ENCODE measurements at regions not wholly inside any gene's neighbourhood (a gene's known extent, or its start where the extent isn't known, plus 50 kb on each side); places are given as distances from the start of the nearest gene placed in this dataset.

DNA sequence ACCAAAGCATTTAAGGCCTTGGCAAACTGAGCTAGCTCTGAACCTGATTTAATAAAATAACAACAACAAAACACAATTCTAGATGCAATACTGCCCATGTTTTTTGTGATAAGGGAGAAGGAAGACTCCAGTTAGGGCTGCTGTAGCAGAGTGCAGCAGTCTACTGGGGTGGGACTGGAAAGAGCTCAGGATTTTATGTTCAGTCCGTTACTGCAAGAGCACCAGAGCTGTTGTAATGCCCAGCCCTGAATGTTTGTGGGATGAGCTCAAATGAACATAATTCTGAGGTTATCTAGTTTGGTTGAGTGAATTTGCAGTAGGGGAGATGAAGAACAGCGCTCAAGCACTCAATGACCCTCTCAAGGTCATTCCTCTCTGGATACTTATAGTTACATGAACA lies 743.8 kb downstream of the FAT4 start:
- DNase-seq, result no peak

DNA sequence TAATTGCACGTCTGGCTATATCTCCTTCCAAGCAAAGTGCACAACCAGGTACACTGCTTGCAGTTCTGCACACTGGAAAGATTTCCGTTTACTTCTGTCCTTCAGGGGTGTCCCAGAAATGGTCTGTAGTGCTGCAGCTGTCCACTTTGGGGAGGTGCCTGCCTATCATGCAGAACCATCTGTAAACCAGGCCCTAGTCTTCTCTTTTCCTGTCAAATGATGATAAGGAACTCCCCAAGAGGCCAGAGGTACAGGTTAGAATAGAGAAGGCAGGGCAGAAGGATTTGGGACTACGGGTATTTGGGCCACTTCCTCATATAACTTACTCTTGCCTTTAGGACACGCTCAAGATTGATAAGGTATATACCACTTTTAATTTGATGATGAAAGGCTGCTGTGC lies 746.9 kb downstream of the FAT4 start:
- no peak for DNase-seq

DNA sequence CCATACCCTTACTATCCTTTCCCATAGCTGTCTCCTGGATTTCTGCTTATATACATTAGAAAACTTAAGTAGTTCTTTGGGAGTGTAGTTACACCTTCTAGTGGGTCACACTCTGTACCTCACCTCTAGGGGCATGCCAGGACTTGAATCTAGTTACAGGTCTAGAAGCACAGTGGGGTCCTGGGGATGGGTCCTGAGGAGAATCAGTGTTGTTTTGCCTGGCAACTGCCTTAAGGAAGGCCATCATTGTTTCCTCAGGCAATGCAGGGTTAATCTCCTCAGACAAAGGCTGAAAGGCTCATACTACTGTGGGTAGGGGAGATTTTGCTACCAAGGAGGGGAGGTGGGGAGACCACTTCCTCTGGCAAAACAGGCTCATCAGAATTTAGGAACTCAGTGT lies 750.3 kb downstream of the FAT4 start:
- DNase-seq, result no peak

DNA sequence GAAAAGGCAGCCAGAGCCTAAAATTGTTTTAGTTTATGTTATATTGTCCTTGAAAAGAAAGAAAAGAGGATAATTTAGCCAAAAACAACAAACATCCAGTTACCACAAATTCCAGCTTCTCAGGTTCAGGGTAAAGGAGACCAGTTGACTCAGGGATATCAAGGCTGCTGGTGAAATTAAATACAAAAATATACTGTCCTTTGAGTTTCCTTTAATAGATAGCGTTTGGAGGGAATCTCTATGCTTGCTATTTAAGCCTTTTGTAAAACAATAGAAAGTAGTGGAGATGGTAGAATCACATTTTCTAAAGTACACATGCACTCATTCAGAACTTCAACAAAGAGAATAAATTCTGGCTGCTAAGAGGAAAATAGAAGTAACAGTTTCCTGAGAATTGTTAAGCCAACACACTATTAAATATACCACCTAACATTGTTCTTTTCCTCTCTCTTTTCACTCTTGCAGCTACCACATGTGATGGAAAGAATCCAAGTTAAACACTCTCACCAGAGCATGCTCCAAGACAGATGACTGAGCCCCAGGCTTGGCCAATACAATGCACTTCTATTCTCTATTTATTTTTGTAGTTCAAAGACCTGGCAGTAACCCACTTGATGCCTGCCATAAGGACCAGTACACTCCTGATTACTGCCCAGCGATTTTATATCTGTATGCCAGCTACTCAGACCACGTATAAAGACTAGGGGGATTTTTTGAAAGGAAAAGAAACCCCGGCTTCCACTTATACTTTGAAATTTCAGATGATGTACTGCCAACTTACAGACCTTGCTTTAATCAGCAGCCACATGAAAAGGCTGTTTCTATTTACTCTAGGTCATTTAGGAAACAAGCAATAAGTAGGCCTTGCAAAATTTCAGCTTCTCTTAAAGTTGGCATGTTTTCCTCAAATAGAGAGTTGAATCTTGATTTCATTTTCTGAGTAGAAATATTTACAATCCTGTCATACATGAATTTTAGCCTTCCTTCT lies 756.9 kb downstream of the FAT4 start:
- no peak for DNase-seq

DNA sequence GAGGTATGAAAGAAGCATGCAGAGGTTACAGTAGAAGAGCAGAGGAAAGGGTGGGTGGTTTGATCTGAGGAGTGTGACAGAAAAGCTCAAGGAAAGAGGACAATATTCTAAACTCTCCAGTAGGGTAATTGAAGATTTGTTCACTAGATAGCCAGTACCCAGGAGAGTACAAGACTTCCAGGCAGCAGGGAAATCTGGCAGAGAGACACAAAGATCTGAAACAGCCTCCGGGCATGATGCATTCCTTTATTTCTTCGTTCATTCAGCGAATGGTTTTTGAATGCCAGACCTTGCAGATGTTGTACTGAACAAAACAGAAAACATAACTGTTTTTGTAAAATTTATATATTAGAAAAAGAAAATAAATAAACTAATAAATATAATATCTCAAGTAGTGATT lies 766.6 kb downstream of the FAT4 start:
- no peak for DNase-seq

DNA sequence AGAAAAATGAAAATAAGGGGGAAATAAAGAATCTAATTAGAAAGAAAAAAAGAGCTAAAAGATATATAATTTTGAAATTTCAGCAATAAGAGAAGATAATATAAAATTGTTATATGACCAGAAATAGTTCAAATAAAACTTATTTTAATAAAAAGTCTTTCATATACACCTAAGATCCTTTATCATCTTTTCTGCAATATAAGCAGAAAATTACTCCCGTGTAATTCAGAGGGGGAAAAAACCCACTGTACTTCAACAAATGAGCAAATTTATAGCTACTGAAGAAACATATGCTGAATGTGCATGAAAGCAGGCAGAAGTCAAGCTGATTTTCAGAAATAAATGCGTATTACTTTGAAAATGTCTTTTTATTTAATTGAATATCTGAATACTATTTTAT lies 771.3 kb downstream of the FAT4 start:
- no peak for DNase-seq

DNA sequence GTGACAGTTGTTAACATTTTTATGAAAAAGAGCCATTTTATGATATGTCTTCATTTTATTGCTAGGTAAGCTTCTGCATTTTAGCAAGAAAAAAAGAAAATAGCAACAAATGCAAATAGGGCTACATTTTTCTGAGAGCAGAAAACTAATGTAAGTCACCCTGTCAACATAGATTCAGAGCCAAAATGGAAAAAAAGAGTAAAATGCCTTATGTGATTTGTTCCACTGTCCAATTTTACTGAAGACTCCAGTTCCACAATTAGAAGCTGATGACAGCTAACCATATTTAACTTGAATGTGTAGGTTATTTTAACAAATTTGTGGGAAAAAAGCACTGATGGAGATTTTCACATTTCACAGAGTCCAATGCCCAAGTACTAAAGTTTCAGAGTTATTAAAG lies 772.3 kb downstream of the FAT4 start:
- DNase-seq, result no peak

DNA sequence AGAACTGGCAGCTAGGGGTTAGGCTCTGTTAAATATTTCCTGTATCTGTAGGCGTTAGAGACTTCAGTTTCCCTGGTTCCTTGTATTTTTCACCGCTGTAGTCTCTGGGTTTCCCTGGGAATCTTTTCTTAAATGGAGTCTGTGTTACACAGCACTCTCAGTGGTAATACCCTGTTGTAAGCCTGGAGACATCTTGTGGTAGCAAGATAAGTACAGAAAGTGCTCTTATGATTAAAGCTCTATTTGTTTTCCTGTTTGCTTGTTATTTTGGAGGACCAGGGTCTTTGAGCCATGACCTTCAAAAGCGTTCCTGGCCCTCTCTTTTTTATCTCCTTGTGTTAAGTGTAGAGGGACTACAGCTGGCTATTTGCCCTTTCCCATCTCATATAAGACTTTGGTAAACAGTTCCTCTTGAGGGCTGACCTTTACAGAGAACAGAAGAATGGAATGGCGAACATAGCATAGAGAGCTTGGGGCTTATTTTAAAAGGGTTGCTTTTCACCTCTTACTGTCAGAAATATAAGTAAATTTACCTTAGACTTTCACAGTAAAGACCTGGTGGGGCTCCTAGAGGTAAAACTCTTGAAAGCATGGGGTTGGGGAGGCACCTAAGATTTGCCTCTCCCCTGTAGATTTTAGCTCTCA lies 782.5 kb downstream of the FAT4 start:
- no peak for DNase-seq

DNA sequence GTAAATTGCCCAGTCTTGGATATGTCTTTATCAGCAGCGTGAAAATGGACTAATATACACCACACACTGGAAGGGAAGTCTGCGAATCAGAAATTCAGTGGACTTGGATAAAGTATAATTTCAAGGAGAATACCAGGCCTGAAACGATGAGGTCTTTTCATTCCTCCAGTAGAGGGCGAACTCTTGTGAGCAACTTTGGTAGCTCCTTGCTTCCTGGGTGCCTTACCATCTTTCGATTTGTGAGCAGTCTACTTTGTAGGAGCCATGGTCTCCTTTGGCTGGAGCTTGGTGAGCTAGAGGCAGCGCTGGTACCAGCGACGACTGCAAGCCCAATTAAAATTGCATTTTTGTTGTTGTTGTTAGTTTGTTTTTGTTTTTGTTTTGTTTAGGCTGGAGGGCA lies 791.9 kb downstream of the FAT4 start:
- peak in 1 of 2 experiments; percentile 5 for DNase-seq

DNA sequence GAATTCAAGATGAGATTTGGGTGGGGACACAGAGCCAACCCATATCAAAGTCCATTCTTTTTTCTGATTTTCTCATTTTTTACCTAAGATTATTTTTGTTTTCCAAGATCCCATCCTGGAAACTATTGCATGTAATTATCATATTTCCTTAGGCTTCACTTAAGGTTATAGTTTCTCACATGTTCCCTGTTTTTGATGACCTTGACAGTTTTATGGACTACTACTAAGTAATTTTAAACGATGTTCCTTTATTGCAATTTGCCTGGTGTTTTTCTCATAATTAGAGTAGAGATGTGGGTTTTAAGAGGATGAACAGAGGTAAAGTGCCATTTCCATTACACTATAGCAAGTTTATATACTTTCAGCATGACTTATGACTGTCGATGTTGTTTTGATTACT lies 795.1 kb downstream of the FAT4 start:
- no peak for DNase-seq

DNA sequence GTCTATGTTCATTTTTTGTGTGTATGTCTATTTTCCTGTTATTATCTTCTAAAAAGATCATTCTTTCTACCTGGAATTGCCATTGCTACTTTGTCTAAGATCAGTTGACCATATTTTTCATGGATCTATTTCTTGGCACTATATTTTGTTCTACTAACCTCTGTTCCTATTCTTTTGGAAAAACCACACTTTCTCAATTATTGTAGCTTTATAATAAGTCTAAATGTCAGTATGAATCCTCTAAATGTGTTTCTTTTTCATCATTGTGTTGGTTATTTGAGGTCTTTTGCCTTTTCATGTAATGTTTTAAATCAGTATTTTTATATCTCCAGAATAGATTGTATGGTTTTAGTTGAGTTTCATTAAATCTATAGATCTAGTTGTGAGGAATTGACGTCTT lies 798.3 kb downstream of the FAT4 start:
- DNase-seq, result no peak

DNA sequence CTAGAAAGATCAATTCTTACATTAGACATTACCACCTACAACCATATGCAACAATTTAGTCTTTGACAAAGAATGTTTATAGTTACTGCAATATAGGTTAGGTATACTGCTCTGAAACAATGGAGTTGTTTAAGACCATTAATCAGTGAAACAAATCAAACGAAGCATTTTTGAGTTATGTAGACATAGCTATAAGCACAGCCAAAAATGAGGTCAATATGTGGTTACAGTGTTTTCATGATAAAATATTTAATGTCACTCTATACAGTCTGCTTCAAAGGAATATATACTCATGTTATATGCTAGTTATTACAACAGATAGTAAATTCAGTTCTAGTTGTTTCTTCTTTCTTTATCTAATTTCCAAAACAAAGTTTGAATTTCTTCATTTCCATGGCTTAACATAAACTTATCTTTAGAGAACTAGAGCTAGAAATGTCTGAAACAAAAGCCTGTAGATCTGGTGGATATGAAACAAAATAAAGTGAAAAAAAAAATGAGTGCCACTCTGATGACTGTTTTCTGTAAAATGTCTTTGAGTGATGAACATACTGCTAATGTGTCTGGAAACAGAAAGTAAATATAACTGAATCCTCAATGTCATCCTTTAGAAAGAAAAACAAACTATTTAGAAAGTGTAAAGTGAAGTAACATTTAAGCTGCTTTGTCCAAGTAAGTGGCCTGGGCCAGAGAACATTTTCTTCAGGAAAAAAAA lies 809.0 kb downstream of the FAT4 start:
- no peak for DNase-seq

DNA sequence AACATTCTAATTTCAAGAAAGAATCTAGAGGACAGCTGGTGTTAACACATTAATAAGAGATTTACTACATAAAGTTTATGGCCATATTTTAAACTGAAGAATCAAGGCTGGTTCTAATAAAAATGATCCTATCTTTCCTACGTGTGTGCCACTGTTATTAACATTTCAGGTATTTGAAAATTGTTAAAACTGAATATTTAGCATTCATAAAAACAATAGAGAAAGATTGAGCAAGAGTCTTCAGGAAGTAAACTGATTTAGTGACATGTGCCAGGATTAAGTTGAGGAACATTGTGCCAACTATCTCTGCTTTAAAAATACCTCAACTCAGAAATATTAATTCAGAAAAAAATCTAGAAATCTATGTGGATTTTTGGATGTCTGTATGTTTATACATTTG lies 810.1 kb downstream of the FAT4 start:
- DNase-seq, result no peak

DNA sequence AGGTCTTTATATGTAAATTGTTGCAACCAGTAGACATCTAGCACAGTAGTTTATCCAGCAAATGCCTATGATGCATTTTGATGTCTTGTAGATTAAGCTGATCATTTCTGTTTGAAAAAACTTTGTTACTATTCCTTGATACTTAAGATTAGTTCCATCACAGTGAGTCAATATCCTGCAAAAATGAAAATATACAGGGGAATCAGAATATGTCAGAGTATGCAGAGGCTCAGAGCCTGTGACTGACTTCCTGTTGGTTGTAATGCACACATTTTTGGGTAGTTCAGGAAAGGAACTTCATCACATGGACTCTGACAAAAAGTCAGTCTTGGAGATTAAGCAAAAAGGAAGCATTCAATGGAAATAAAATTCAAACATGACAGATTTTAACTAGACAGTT lies 815.5 kb downstream of the FAT4 start:
- DNase-seq, result no peak

DNA sequence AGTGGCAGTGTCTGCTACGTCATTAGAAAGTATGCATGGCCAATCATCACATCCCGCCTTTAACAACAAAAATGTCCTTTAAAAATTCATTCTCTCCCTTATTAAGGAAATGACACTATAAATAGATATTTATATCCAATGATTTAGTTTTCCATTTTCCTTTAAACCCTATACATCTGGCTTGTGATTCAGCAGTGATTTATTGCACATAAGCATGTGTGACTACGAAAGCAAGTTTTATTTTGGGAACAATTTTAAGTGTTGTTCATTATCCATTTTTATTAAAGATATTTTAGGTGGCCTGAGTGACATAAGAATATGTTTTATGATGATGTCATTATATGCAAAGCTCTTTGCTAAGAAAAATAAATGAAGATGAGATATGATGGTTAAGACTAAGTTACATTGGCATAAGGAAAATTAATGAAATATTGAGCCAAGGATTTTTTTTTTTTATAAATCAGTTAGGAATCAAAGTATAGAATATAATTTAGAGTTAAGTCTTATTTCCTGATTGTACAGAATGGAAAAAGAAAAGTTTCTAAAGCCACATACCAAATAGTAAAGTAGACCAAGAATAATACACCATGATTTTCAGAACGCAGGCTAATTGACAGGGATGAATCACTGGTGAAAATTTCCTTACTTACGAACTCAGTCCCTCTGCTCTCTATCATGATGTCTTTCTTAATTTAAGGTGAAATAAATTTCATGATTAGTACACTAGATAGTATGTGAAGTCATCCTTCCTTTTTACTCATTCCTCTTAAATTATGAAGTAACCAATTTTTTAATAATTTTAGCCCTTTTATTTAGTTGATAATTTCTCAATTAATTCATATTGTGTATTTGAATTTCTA lies 822.4 kb downstream of the FAT4 start:
- DNase-seq, result no peak

DNA sequence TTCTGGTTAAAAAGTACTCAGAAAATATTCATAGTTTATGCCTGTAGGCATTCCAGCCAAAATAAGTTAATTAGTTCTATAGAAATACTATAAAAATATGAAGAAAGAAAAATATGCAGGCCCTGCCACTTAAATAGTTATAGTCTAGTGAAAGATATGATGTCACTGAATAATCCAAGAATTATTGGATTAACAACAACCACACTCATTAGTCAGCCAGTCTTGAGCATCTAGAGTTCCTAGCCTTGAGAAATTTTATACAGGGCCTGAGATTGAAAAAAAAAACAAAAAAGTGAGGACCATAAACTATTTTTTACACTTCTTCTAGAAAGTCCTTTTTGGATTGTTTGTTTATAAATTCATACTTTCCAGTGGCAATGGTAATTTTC lies 823.0 kb downstream of the FAT4 start:
- DNase-seq, result no peak

DNA sequence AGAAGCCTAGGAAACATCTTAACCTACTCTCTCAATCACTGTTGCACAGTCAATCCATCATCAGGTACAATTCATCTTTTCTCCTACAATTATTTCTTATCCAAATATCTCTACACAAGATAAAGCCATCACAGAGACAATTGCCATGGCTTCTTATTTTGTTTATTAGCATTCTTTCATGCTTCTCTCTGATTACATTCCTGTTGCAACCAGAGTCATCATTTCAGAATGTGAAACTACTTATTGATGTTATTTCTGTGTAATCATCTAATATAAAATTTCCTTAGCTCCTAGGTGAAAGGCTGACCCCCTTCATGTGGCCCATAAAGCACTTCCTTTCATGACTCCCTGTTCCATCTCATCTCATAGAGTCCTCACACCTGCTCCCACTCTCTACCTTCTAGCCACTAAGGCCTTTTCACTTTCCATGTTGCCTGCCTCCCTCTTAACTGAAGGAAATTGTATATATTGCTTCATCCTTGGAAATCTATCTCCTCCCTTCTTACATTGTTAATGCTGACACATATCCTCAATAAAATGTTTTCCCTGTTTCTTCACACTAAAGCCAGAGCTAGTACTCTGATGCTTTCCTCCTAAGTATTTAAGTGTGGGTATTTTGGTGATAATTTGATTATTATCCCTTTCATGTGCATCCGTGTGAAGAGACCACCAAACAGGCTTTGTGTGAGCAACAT lies 829.9 kb downstream of the FAT4 start:
- no peak for DNase-seq

DNA sequence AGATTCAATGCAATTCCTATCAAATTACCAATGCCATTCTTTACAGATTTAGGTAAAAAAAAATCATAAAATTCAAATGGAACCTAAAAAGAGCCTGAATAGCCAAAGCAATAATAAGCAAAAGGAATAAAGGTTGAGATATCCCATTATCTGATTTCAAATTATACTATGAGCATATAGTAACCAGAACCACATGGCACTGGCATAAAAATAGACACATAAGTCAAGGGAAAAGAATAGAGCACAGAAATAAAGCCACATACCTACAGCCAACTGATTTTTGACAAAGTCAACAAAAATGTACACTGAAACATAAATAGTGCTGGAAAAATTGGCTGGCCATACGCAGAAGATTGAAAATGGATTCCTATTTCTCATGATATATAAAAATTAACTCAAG lies 853.7 kb downstream of the FAT4 start:
- DNase-seq, result no peak

DNA sequence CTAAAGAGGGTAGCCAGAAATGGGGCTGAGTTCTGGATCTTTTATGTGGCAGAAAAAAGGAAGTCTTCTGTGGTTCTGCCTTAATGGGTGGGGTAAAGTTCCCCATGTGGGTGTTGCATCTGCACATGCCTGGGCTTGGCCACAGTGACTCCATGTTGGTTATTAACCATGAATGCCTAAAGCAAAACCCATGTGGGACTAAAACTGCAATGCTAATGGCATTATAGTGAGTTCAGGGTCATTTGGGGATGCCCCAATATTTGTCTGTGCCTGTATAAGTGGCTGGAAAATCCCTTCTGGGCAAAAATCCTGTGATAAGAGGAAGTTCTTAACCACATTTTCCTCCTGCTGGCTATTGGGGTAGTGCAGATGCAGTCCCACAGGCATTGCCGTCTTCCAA lies 857.4 kb downstream of the FAT4 start:
- DNase-seq, result no peak

DNA sequence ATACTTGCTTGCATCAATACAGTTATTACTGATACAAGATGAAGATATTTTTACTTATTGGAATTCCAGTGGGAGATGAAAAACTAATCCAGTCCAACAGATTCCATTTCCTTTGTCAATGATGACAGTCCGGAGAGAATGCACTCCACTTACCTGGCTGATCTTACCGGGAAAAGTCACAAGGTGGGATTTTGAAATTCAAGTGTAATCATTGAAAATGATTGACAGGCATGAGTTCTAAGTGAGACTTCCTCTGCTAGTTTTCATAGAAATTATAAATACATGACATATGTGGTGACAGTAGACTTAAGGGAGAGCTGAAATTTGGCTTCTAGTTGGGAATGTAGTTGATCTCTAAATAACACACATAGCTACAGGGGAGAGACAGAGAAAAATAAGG lies 859.9 kb downstream of the FAT4 start:
- DNase-seq, result no peak

DNA sequence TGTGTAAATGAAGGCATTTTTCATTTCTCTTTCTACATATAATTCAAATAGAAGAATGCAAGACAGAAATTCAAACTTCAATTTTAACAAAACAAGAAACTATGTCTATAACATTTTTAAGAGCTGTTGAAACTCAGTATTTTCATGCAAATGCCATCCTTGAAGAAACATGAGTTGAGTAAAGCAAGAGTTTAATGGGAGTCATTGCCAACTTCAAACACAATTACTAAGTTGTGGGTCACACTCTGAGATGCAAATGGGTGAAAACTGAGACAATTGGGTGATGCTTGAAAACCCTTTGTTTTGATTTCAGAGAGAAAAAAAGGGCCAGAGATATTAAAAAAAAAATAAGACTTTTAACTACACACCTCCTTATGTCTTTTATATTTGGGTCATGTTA lies 865.9 kb downstream of the FAT4 start:
- no peak for DNase-seq

DNA sequence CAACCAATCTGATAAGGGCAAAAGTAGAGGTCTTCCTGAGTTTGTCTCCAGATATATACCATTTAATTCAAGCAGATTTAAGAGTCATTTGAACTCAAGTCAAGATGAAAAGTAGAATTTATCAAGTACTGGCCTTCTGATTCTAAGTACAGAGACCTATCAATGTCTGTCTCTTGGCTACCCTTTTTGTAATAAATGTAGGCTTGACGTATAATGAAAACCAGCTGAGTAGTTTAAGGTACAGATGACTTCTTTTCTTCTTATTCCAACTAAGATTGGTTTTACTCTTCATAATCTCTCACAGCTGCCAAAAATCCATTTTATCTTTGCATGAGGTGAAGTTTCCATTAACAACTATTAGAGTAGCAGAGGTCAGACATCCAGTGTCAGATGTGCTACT lies 867.6 kb downstream of the FAT4 start:
- no peak for DNase-seq

Measured in AML-193 (cell line).